ENCODE measurements at regions not wholly inside any gene's neighbourhood (a gene's known extent, or its start where the extent isn't known, plus 50 kb on each side); places are given as distances from the start of the nearest gene placed in this dataset.

- TF ChIP-seq CHAMP1 (IDR thresholded peaks at IDR 0.05): no peak
- TF ChIP-seq SMAD1 (IDR thresholded peaks at IDR 0.05; ENCODE audit: low read depth, low read length, partially characterized antibody): no peak
- TF ChIP-seq TAL1 (IDR thresholded peaks at IDR 0.05): no peak
- no peak for TF ChIP-seq CBX1 (IDR thresholded peaks at IDR 0.05; ENCODE audit: low read depth)
- no peak for TF ChIP-seq ZBTB8A (IDR thresholded peaks at IDR 0.05; ENCODE audit: partially characterized antibody)
- no peak for TF ChIP-seq GMEB1 (CRISPR knock-in tag; IDR thresholded peaks at IDR 0.05)
- no peak for TF ChIP-seq CAMTA2 (CRISPR knock-in tag; conservative IDR thresholded peaks at IDR 0.05)
- no peak for TF ChIP-seq EWSR1 (IDR thresholded peaks at IDR 0.05; ENCODE audit: borderline replicate concordance, low read depth, partially characterized antibody)
- TF ChIP-seq NR1H2 (CRISPR knock-in tag; IDR thresholded peaks at IDR 0.05): no peak
These were observed 615.9 kb downstream of the RNF144B start (continued) for GRCh38 chr6:19002976-19003560.
